ENCODE measurements at regions not wholly inside any gene's neighbourhood (a gene's known extent, or its start where the extent isn't known, plus 50 kb on each side); places are given as distances from the start of the nearest gene placed in this dataset.
"Not testable (repeated sequence)": the region's sequence is repeated elsewhere in the genome, so short reads cannot be mapped to it uniquely, and the experiment has no call there.

GRCh38 chr2:83229443-83229842, 1229.6 kb downstream of the SUCLG1 start:
- no peak for DNase-seq

GRCh38 chr2:83224591-83225200, 1234.4 kb downstream of the SUCLG1 start:
- DNase-seq: no peak

- DNase-seq: no peak
Observed at GRCh38 chr2:83221258-83221657, 1237.8 kb downstream of the SUCLG1 start.

GRCh38 chr2:83217854-83218253, 1241.2 kb downstream of the SUCLG1 start:
- DNase-seq: no peak

GRCh38 chr2:83196225-83196624, 1262.9 kb downstream of the SUCLG1 start:
- DNase-seq: no peak

- DNase-seq: no peak
Observed at GRCh38 chr2:83191316-83191715, 1267.8 kb downstream of the SUCLG1 start.

GRCh38 chr2:83186105-83186760, 1272.8 kb downstream of the SUCLG1 start:
- no peak for DNase-seq

- not testable (repeated sequence) for DNase-seq
Observed at GRCh38 chr2:83180862-83181530, 1278.1 kb downstream of the SUCLG1 start.

GRCh38 chr2:83176539-83176938, 1282.5 kb downstream of the SUCLG1 start:
- no peak for DNase-seq

- no peak for DNase-seq
Observed at GRCh38 chr2:83172841-83173240, 1286.2 kb downstream of the SUCLG1 start.

- DNase-seq: no peak
Observed at GRCh38 chr2:83168377-83168776, 1290.7 kb downstream of the SUCLG1 start.

- DNase-seq: no peak
Observed at GRCh38 chr2:83162421-83162820, 1296.7 kb downstream of the SUCLG1 start.

- no peak for DNase-seq
Observed at GRCh38 chr2:83160571-83160970, 1298.5 kb downstream of the SUCLG1 start.

- DNase-seq: no peak
Observed at GRCh38 chr2:83155826-83156225, 1303.3 kb downstream of the SUCLG1 start.

- DNase-seq: no peak
Observed at GRCh38 chr2:83143946-83144345, 1315.1 kb downstream of the SUCLG1 start.

GRCh38 chr2:83142934-83143333, 1316.1 kb downstream of the SUCLG1 start:
- no peak for DNase-seq

- no peak for DNase-seq
Observed at GRCh38 chr2:83115606-83116005, 1343.5 kb downstream of the SUCLG1 start.

- DNase-seq: no peak
Observed at GRCh38 chr2:83115155-83115554, 1343.9 kb downstream of the SUCLG1 start.

GRCh38 chr2:83113953-83114352, 1345.1 kb downstream of the SUCLG1 start:
- no peak for DNase-seq

GRCh38 chr2:83112858-83113257, 1346.2 kb downstream of the SUCLG1 start:
- DNase-seq: no peak

- no peak for DNase-seq
Observed at GRCh38 chr2:83109284-83109683, 1349.8 kb downstream of the SUCLG1 start.

- DNase-seq: no peak
Observed at GRCh38 chr2:83106853-83107252, 1352.2 kb downstream of the SUCLG1 start.

- DNase-seq: no peak
Observed at GRCh38 chr2:83104202-83104601, 1354.9 kb downstream of the SUCLG1 start.

- DNase-seq: no peak
Observed at GRCh38 chr2:83103613-83104012, 1355.5 kb downstream of the SUCLG1 start.

Data from stimulated activated CD4-positive, alpha-beta T cell treated with anti-CD3 and anti-CD28 coated beads, Interleukin-2, amount 100 ng/mL, for 48 hours (primary cell).